ENCODE measurements at regions not wholly inside any gene's neighbourhood (a gene's known extent, or its start where the extent isn't known, plus 50 kb on each side); places are given as distances from the start of the nearest gene placed in this dataset.

GRCh38 chr6:33904747-33905065 is 100.9 kb upstream of the MLN start:
- H3K4me3 ChIP-seq (ENCODE audit: low read depth, low read length) = no peak overlapping the region
- no peak for TF ChIP-seq CTCF (IDR thresholded peaks at IDR 0.05; ENCODE audit: borderline replicate concordance, insufficient read depth, low read depth, low read length)

GRCh38 chr6:33904050-33904746 is 100.4 kb upstream of the MLN start:
- no peak overlapping the region for H3K4me3 ChIP-seq (ENCODE audit: low read depth, low read length)
- no peak for TF ChIP-seq CTCF (IDR thresholded peaks at IDR 0.05; ENCODE audit: borderline replicate concordance, insufficient read depth, low read depth, low read length)

DNA sequence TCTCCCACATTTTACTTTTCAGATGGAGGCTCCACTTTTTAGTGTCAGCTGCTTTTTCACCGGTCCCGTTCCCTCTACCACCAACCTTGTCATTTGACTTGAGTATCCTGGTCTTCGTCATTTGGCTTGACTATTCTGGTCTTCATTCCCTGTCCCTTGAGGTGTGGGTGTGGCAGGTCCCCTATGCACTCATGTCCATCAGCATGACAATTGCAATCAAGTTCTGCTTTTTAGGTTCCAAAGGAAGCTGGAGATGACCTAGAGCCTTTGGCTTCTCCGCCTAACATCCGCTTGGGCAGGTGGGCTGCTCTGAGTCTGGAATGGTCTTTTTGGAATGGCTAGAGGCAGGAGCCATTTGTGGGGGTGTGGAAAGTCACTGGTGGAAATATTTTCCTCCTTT is 99.8 kb upstream of the MLN start:
- no peak for TF ChIP-seq CTCF (IDR thresholded peaks at IDR 0.05; ENCODE audit: borderline replicate concordance, insufficient read depth, low read depth, low read length)
- no peak overlapping the region for H3K4me3 ChIP-seq (ENCODE audit: low read depth, low read length)

DNA sequence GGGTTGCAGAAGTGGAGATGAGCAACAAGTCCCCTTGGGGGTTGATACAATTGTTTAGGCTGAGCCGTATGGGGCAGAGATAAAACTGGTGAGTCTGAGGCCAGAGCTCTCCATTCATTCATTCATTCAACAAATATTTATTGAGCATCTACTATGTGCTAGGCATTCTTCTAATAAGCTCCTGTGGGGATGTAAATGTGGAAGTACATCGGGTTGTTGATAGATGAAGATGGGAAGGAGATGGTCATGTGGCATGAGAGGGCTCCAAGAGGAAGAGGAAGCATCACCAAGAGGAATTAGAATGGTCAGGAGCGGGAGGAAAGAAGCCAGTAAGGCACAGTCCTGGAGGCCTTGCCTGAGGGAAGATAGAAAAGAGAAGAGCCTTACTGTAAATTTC is 98.7 kb upstream of the MLN start:
- TF ChIP-seq CTCF (IDR thresholded peaks at IDR 0.05; ENCODE audit: borderline replicate concordance, insufficient read depth, low read depth, low read length) = no peak
- H3K4me3 ChIP-seq (ENCODE audit: low read depth, low read length) = no peak overlapping the region

DNA sequence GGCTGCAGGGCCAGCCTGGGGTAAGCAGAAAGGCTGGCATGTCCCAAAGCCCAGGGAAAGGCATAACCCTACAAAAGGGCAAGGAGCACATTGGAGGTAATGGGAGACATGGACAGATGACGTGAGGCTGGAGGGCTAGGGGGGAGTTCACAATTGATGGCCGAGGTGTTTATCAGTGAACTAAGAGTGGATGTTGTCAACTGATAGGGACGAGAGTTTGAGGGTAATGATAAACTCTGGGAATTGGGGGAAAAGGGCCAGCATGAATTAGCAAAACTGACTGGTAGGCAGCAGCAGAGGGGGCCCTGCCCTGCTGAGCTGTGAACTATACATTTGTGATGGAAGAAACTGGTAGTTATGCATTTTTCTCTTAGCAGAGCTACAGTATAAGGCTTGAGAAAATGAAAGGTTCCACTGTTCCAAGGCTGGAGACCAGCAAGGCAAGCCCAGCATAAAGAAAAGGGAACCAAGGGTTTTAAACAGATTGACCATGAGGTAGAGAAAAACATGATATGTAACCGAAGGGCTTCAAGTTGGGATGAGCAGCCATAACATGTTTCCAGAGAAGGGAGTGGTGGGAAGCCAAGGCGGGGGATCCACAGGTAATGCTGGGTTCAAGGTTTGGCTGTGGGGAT is 98.1 kb upstream of the MLN start:
- no peak for TF ChIP-seq CTCF (IDR thresholded peaks at IDR 0.05; ENCODE audit: borderline replicate concordance, insufficient read depth, low read depth, low read length)

DNA sequence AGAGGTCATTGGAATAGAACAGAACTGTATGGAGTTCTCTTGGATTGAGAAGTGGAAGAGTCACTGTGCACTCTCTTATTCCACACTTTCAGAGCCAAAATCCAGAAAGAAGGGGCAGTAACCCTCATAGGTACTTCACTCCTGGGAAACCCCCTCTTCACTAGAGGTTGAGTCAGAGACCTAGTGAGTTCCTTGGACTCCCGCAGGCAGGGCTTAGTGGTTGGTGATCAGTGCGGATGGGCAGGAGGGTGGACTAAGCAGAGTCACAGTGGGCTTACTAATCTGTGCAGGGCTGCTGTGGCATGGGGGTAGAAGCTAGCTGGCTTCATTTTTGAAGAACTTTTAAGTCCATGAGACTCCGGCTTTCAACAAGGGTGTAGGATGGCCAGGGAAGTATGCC is 95.0 kb upstream of the MLN start:
- no peak for TF ChIP-seq CTCF (IDR thresholded peaks at IDR 0.05; ENCODE audit: borderline replicate concordance, insufficient read depth, low read depth, low read length)
- no peak overlapping the region for H3K4me3 ChIP-seq (ENCODE audit: low read depth, low read length)

More for the DNA sequence above, 98.1 kb upstream of the MLN start:
- no peak overlapping the region for H3K4me3 ChIP-seq (ENCODE audit: low read depth, low read length)

- no peak overlapping the region for H3K4me3 ChIP-seq (ENCODE audit: low read depth, low read length)
- TF ChIP-seq CTCF (IDR thresholded peaks at IDR 0.05; ENCODE audit: borderline replicate concordance, insufficient read depth, low read depth, low read length) = no peak
Observed at GRCh38 chr6:33897189-33897780, 93.5 kb upstream of the MLN start.

Measured in GM12875 (cell line).